ENCODE measurements at regions not wholly inside any gene's neighbourhood (a gene's known extent, or its start where the extent isn't known, plus 50 kb on each side); places are given as distances from the start of the nearest gene placed in this dataset.

- no peak for DNase-seq (ENCODE audit: low read depth in 2 of 2)
Measured at GRCh38 chr9:73753171-73753570, 601.5 kb downstream of the ANXA1 start.

DNA sequence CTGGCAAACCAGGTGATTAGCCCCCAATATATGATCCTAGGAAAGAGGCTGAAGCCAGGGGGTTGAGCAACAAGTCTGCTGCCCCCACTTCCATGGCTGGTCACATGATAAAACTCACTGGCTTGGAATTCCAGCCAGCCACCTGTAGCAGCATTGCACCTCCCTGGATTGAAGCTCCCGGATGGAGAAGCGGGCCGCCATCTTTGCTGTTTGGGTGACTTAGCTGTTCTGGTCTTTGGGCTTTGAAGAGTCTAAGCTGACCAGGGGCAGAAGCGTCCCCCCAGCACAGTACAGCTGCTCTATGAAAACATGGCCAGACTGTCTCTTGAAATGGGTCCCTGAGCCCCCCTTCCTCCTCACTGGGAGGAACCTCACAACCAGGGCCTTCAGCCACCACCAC is 610.2 kb downstream of the ANXA1 start:
- no peak for DNase-seq (ENCODE audit: low read depth in 2 of 2)

- DNase-seq (ENCODE audit: low read depth in 2 of 2), result no peak
Measured at GRCh38 chr9:73773896-73774295, 622.2 kb downstream of the ANXA1 start.

DNA sequence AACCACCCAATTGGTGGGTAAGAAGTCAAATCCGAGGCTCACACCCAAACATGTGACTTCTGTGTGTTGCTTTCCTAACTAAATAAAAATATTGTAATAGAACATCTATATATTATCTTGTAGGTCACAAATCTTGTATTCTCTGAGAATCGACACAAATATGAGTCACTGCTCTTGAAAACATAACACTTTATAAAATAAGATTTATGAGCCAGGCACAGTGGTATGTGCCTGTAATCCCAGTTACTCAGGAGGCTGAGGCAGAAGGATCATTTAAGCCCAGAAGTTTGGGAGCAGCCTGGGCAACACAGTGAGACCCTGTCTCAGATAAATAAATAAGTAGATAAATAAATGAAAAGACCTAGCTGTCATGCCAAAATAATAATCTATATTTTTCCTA is 624.1 kb downstream of the ANXA1 start:
- DNase-seq (ENCODE audit: low read depth in 2 of 2), result no peak

GRCh38 chr9:73780916-73781315 is 629.3 kb downstream of the ANXA1 start:
- DNase-seq (ENCODE audit: low read depth in 2 of 2), result no peak

- DNase-seq (ENCODE audit: low read depth in 2 of 2), result no peak
Measured at GRCh38 chr9:73782166-73782565, 630.5 kb downstream of the ANXA1 start.

DNA sequence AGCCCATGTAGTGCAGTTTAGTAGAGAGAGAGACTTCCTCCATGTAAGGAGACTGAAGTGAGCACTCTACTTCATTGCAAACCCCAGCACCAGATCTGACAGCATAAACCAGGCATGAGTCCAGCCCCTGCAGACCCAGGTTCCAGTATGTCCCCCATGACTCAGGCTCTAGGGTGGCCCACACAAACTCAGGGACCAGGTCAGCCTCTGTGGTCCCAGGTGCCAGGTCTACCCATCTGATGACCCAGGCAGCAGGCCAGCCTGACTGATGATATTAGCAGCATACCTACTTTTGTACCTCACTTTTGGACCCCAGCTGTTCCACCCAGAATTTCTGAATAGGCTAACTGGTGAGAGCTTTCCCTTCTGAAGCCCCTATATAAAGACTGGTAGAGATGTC is 647.8 kb downstream of the ANXA1 start:
- no peak for DNase-seq (ENCODE audit: low read depth in 2 of 2)

DNA sequence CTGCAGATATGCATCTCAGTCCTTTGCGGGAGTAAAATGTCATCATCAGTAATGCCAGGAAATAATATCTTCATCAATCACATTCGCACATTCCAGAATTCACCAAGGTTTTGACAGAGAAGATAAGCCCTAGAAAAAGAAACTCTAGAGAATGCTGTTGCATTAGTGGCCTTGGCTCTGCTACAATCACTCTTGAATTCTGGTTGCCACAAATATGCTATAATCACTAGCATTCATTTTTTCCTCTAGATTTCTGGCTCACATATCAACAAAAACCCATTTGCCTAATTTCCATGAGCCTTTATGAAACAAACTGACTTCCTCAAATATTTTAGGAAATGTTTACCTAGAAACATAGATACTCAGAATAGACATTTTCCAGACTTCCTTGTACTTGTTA is 653.4 kb downstream of the ANXA1 start:
- no peak for DNase-seq (ENCODE audit: low read depth in 2 of 2)

GRCh38 chr9:73805853-73806458 is 654.3 kb downstream of the ANXA1 start:
- no peak for DNase-seq (ENCODE audit: low read depth in 2 of 2)

GRCh38 chr9:73806876-73807275 is 655.2 kb downstream of the ANXA1 start:
- no peak for DNase-seq (ENCODE audit: low read depth in 2 of 2)

DNA sequence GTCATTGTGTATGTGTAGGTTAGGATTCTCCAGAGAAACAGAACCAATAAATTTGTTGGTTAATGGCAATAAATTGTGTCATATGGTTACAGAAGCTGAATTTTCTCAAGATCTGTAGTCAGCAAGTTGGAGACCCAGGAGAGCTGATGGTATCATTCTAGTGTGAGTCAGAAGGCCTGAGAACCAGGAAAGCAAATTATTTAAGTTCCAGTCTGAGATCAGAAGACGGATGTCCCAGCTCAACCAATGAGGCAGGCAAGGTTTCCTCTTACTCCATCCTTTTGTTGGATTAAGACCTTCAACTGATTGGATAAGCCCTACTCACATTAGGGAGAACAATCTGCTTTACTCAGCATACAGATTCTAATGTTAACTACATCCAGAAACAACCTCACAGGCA is 656.3 kb downstream of the ANXA1 start:
- no peak for DNase-seq (ENCODE audit: low read depth in 2 of 2)

DNA sequence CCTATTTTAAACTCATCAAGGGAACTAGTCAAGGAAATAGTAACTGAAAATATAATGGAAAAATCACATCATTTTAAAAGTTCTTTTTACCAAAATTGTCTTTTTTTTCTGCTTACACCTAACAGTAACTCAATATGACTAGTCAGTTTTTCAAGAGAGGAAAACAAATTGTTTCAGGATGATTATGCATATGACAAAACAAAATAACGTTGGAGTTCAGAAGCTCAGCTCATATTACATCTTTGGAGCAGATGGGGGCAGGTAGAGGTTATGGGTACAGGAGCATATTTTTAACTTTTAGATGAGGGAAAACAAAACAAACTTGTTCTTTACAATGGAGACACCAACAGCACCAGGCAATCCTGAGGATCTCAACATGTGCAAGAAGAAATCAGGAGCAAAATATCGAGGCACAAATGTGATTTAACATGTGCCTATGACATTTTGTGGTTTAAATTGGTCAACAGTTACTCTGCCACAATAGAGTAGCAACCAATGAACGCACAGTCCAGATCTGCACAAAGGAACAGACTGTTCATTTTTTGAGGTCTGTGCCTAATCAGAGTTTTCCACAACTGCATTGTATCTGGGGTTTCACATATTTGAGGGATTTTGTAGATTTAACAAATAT is 659.0 kb downstream of the ANXA1 start:
- no peak for DNase-seq (ENCODE audit: low read depth in 2 of 2)

- DNase-seq (ENCODE audit: low read depth in 2 of 2), result no peak
Measured at GRCh38 chr9:73813546-73813945, 661.9 kb downstream of the ANXA1 start.

DNA sequence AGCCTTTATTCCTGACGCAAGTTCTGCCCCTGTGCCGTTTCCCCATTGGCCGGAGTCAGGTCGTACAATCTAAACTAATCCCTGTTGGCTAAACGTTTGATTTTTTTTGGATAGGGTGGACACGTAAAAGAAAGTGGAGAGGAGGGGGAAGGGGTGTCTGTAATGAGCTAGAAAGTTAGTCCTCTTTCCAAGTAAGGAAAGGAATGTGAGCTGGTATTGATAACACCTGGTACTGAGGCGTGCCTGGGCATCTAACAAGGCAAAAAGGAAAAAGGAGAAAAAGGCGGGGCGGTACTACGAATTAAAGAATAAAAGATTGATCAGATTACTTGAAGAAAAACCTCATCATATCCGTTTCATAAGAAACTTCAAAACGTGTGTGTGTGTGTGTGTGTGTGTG is 665.2 kb downstream of the ANXA1 start:
- no peak for DNase-seq (ENCODE audit: low read depth in 2 of 2)

- DNase-seq (ENCODE audit: low read depth in 2 of 2), result no peak
Measured at GRCh38 chr9:73824671-73825070, 672.5 kb upstream of the RORB start.

DNA sequence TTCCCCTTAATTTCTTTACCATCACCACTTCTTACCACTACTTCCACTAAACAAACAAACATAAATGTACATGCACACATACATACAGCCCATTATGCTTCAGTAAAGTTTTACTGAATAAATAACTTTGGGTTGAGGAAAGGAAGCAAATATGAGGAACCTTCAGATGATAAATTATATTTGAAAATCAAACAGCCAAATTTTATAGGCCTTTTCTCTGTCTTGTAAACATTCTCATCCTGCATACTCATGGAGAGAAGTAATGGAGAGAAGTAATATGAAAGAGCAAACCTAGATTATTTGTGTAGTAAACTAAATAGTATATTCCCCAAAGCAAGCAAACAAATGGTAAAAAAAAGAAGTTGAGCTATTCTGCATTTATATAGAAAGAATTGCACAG is 658.3 kb upstream of the RORB start:
- DNase-seq (ENCODE audit: low read depth in 2 of 2), result no peak

- no peak for DNase-seq (ENCODE audit: low read depth in 2 of 2)
Measured at GRCh38 chr9:73839471-73839870, 657.7 kb upstream of the RORB start.

DNA sequence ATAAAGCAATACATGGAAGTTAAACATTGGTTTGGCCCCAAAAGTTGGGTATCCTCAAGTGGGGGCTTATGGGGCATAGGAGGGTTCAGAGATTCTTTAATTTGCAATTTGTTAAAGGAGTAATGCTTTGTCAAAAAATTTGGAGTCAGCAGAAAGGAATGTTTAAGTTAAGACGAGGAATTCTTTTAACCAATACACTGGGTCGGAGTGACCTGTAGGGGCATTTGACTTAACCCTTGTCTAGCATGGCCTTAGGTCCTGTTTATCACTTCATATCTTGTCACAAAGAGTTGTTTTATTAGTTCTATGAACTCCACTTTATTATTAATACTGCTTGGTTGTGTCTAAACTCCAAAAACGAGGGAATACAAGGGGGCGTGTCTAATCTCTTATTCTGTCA is 656.1 kb upstream of the RORB start:
- no peak for DNase-seq (ENCODE audit: low read depth in 2 of 2)

- no peak for DNase-seq (ENCODE audit: low read depth in 2 of 2)
Measured at GRCh38 chr9:73844135-73844534, 653.0 kb upstream of the RORB start.

GRCh38 chr9:73845539-73845938 is 651.6 kb upstream of the RORB start:
- no peak for DNase-seq (ENCODE audit: low read depth in 2 of 2)

GRCh38 chr9:73845954-73846690 is 651.0 kb upstream of the RORB start:
- no peak for DNase-seq (ENCODE audit: low read depth in 2 of 2)

GRCh38 chr9:73847536-73847935 is 649.6 kb upstream of the RORB start:
- no peak for DNase-seq (ENCODE audit: low read depth in 2 of 2)

DNA sequence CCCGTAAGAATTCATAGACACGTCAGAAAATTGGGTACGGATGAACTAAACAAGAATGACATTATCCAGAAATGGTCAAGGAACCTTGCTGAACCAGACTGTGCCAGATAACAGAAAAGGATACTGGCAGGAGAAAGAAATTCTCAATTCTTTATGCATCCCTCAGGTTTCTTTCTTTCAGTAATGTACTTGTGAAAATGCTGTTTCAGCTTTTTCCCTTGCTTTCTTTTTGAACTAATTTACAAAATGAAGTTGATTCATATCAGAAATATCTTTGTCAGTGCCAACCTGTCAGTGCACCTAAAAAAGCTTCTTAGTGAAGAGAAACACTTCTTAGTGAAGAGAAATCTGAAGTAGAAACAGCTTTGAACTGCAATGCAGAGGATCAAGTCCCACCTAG is 643.6 kb upstream of the RORB start:
- no peak for DNase-seq (ENCODE audit: low read depth in 2 of 2)

Measured in stimulated activated CD4-positive, alpha-beta T cell treated with anti-CD3 and anti-CD28 coated beads, Interleukin-1b, Interleukin-23, amount 100 ng/mL, for 1 hour (primary cell).